ENCODE measurements at regions not wholly inside any gene's neighbourhood (a gene's known extent, or its start where the extent isn't known, plus 50 kb on each side); places are given as distances from the start of the nearest gene placed in this dataset.

DNA sequence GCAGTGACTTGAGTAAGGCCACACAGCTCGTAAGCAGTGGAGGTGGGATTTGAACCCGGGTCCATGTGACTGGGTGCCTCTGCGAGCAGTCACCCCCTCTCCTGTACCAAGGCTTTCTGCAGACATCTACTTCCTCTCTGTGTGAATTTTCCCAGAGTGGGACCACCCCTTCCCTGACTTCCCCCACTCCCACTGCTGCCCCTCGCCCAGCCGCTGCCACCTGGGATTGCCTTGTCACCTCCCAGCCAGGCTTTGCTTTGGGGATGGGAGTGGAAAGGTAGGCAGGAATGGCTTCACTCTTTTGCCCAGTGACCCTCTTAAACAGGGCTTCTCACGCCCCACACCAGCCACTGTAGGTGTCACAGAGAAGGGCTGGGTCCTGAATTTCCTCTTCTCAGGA lies 105.2 kb upstream of the SEC14L1 start:
- TF ChIP-seq, protein P1, sequence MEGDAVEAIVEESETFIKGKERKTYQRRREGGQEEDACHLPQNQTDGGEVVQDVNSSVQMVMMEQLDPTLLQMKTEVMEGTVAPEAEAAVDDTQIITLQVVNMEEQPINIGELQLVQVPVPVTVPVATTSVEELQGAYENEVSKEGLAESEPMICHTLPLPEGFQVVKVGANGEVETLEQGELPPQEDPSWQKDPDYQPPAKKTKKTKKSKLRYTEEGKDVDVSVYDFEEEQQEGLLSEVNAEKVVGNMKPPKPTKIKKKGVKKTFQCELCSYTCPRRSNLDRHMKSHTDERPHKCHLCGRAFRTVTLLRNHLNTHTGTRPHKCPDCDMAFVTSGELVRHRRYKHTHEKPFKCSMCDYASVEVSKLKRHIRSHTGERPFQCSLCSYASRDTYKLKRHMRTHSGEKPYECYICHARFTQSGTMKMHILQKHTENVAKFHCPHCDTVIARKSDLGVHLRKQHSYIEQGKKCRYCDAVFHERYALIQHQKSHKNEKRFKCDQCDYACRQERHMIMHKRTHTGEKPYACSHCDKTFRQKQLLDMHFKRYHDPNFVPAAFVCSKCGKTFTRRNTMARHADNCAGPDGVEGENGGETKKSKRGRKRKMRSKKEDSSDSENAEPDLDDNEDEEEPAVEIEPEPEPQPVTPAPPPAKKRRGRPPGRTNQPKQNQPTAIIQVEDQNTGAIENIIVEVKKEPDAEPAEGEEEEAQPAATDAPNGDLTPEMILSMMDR (IDR thresholded peaks at IDR 0.05): no peak
- TF ChIP-seq POLR2A (IDR thresholded peaks at IDR 0.05): no peak

Measured in testis (tissue), 2 donors.